ENCODE measurements at regions not wholly inside any gene's neighbourhood (a gene's known extent, or its start where the extent isn't known, plus 50 kb on each side); places are given as distances from the start of the nearest gene placed in this dataset.

DNA sequence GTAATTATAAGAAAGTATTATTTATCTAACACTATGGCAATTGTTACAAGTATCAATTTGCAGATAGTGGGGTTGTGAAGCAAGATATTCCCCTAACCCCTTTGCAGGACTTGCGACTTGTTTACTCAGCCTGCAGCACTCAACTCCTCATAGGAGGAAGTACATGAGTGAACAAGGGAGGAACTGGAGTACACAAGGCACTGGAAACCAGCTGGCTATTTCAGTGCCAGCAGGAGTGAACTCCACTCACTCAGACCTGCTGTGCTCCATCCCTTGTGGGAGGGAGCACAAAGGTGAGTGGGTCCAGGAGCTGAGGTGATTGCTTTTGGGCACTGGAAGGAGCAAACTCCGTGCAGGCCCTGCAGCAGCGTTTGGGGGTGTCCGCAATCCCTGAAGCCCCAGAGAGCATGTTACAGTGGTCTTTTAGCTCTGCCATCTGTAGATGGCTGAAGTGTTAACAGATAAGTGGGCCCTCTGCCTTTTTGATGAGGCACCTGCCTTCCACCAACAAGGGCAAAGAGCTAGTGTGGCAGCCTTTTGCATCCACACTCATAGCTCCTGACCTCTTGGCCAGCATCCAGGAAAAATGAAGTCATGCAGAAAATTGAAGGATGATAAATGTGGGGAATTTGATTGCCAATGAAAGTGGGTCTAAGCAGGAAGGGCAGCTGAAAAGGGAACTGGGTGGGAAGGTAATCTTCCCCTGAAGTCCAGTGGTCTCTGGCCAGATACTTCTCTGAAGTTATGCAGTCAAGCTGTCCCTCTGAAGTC is 802.2 kb upstream of the MIR17HG start:
- no peaks in the 10 kb centered on the region for H3K36me3 ChIP-seq

DNA sequence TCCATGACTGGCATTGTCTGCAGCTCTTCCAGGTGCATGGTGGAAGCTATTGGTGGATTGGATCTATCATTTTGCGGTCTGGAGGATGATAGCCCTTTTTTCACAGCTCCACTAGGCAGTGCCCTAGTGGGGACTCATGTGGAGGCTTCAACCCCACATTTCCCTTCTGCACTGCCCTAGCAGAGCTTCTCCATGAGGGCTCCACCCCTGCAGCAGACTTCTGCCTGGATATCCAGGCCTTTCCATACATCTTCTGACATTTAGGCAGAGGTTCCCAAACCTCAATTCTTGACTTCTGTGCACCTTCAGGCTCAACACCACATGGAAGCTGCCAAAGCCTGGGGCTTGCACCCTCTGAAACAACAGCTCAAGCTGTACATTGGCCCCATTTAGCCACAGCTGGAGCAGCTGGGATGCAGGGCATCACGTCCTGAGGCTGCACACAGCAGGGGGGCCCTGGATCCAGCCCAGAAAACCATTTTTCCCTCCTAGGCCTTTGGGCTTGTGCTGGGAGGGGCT is 800.2 kb upstream of the MIR17HG start:
- intact Hi-C loops (cut with micrococcal nuclease), result no loop called here
- H3K36me3 ChIP-seq, result no peaks in the 10 kb centered on the region
- no peak for TF ChIP-seq CTCF (IDR thresholded peaks at IDR 0.05; ENCODE audit: borderline replicate concordance)
- H3K4me1 ChIP-seq, result no peaks in the 10 kb centered on the region
- H3K4me3 ChIP-seq, result no peak overlapping the region
- DNase-seq, result no peak
- no peak overlapping the region for H3K27ac ChIP-seq (replicated peaks)
- H3K27me3 ChIP-seq (ENCODE audit: low read depth), result no peaks in the 10 kb centered on the region
- H3K9me3 ChIP-seq (replicated peaks), result peaks cover 16% of the 10 kb centered on the region

More for the DNA sequence above, 802.2 kb upstream of the MIR17HG start:
- no peak for DNase-seq
- H3K4me3 ChIP-seq, result no peak overlapping the region
- H3K4me1 ChIP-seq, result no peaks in the 10 kb centered on the region
- TF ChIP-seq CTCF (IDR thresholded peaks at IDR 0.05; ENCODE audit: borderline replicate concordance), result no peak
- H3K27me3 ChIP-seq (ENCODE audit: low read depth), result no peaks in the 10 kb centered on the region
- no peak overlapping the region for H3K27ac ChIP-seq (replicated peaks)
- intact Hi-C loops (cut with micrococcal nuclease), result no loop called here
- H3K9me3 ChIP-seq (replicated peaks), result peaks cover 16% of the 10 kb centered on the region

DNA sequence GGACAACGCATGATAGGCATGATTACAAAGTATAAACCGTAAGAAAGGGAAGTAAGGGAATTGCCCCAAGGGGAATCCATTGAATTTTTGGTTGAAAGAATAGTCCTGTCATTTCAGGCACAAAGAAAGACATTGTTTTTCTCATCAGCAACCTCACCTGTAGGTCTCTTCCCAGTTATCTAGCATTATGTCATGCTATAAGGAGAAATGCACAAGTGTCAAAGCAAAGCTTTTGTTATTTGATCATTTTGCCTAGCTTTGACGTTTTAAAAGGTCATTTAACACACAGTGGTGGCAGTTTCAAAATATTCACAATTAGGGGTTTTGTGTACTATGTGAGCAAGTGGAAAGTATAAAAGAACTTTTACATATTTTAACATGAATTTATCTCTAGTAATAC is 796.2 kb upstream of the MIR17HG start:
- H3K27me3 ChIP-seq (ENCODE audit: low read depth), result no peaks in the 10 kb centered on the region
- intact Hi-C loops (cut with micrococcal nuclease), result no loop called here
- no peaks in the 10 kb centered on the region for H3K4me1 ChIP-seq
- no peak for TF ChIP-seq CTCF (IDR thresholded peaks at IDR 0.05; ENCODE audit: borderline replicate concordance)
- H3K27ac ChIP-seq (replicated peaks), result no peak overlapping the region
- H3K4me3 ChIP-seq, result no peak overlapping the region
- H3K36me3 ChIP-seq, result no peaks in the 10 kb centered on the region
- no peak for DNase-seq
- H3K9me3 ChIP-seq (replicated peaks), result peaks cover 16% of the 10 kb centered on the region

- TF ChIP-seq CTCF (IDR thresholded peaks at IDR 0.05; ENCODE audit: borderline replicate concordance), result no peak
- Histone ChIP-seq H3K27ac (replicated peaks) (no peak overlapping the region), H3K27me3 (ENCODE audit: low read depth) (no peaks in the 10 kb centered on the region), H3K36me3 (no peaks in the 10 kb centered on the region), H3K4me3 (no peak overlapping the region), H3K9me3 (replicated peaks) (peaks cover 5% of the 10 kb centered on the region), H3K4me1 (no peaks in the 10 kb centered on the region)
- intact Hi-C loops (cut with micrococcal nuclease), result no loop called here
- DNase-seq, result no peak
Measured at GRCh38 chr13:90552702-90553101, 794.8 kb upstream of the MIR17HG start.

- Histone ChIP-seq H3K9me3 (replicated peaks) (peaks cover under 1% of the 10 kb centered on the region), H3K4me1 (no peaks in the 10 kb centered on the region), H3K36me3 (no peaks in the 10 kb centered on the region), H3K27ac (replicated peaks) (no peak overlapping the region), H3K4me3 (no peak overlapping the region), H3K27me3 (ENCODE audit: low read depth) (no peaks in the 10 kb centered on the region)
- intact Hi-C loops (cut with micrococcal nuclease), result no loop called here
- no peak for TF ChIP-seq CTCF (IDR thresholded peaks at IDR 0.05; ENCODE audit: borderline replicate concordance)
- no peak for DNase-seq
Measured at GRCh38 chr13:90553159-90553558, 794.3 kb upstream of the MIR17HG start.

Data from left ventricle myocardium inferior (tissue), 1 donor.